ENCODE measurements at regions not wholly inside any gene's neighbourhood (a gene's known extent, or its start where the extent isn't known, plus 50 kb on each side); places are given as distances from the start of the nearest gene placed in this dataset.
"Not testable (repeated sequence)": the region's sequence is repeated elsewhere in the genome, so short reads cannot be mapped to it uniquely, and the experiment has no call there.

GRCh38 chr2:128666596-128666995, 347.9 kb upstream of the HS6ST1 start:
- no peak for DNase-seq (ENCODE audit: extremely low read depth in 1 of 11, low read depth in 9 of 11, low spot score in 4 of 11)

DNA sequence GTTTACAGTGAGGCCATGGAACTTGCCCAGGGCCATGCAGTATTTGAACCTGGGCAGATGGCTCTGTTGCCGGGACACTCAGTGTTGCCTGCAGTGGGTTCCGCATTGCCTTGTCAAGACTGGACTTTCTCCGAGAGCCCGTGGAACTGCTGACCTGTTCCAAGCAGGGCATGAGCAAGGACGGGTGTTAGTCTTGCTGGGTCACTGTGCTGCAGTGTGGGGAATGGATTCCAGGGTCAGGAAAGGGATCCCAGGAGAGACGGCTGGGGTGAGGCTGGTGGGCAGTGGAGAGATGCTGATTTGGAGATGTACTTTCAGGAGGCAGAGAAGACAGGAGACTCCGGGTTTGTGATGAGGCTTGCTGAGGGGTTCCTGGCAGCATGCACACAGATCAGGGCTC, 348.7 kb upstream of the HS6ST1 start:
- DNase-seq (ENCODE audit: extremely low read depth in 1 of 11, low read depth in 9 of 11, low spot score in 4 of 11), result no peak

- no peak for DNase-seq (ENCODE audit: extremely low read depth in 1 of 11, low read depth in 9 of 11, low spot score in 4 of 11)
Observed at GRCh38 chr2:128668946-128669345, 350.3 kb upstream of the HS6ST1 start.

DNA sequence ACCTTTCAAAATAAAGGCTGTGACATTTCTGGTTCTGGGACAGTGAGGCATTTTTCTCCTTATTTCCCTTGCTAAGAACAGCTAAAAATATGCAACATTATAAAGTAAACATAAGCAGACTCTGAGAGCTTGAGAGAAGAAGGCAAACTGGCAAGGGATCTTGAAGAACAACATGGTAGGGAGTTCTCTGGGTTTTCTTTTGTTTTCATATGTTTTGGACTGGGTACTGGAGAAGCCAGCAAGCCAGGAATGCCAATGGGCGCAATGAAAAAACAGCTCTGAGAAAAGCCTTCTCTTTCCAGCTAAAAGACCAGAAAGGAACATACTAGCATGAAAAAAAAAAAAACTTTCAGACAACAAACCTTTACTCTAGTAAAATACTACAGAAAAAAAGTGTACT, 351.4 kb upstream of the HS6ST1 start:
- DNase-seq (ENCODE audit: extremely low read depth in 1 of 11, low read depth in 9 of 11, low spot score in 4 of 11), result no peak

DNA sequence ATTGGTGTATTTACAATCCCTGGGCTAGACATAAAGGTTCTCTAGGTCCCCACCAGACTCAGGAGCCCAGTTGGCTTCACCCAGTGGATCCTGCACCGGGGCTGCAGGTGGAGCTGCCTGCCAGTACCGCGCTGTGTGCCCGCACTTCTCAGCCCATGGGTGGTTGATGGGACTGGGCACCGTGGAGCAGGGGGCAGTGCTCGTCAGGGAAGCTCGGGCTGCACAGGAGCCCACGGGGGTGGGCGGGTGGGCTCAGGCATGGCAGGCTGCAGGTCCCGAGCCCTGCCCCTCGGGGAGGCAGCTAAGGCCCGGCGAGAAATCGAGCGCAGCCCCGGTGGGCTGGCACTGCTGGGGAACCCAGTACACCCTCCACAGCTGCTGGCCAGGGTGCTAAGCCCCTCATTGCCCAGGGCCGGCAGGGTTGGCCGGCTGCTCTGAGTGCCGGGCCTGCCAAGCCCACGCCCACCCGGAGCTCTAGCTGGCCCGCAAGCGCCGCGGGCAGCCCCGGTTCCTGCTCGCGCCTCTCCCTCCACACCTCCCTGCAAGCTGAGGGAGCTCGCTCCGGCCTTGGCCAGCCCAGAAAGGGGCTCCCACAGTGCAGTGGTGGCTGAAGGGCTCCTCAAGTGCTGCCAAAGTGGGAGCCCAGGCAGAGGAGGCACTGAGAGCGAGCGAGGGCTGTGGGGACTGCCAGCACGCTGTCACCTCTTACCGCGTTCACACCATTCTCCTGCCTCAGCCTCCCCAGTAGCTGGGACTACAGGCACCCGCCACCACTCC, 353.5 kb upstream of the HS6ST1 start:
- not testable (repeated sequence) for DNase-seq (ENCODE audit: extremely low read depth in 1 of 11, low read depth in 9 of 11, low spot score in 4 of 11)

DNA sequence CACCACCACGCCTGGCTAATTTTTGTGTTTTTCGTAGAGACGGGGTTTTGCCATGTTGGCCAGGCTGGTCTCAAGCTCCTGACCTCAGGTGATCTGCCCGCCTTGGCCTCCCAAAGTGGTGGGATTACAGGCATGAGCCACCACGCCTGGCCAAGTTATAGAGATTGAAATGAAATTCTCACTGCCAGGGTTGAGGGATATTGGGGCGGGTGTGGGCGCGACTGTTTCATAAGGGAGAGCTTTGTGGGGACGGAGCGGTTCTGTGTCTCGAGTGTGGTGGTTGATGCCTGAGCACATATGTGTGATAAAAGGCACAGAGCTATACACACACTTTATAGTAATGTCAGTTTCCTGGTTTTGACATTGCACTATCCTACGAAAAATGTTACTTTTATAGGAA, 361.0 kb upstream of the HS6ST1 start:
- not testable (repeated sequence) for DNase-seq (ENCODE audit: extremely low read depth in 1 of 11, low read depth in 9 of 11, low spot score in 4 of 11)

DNA sequence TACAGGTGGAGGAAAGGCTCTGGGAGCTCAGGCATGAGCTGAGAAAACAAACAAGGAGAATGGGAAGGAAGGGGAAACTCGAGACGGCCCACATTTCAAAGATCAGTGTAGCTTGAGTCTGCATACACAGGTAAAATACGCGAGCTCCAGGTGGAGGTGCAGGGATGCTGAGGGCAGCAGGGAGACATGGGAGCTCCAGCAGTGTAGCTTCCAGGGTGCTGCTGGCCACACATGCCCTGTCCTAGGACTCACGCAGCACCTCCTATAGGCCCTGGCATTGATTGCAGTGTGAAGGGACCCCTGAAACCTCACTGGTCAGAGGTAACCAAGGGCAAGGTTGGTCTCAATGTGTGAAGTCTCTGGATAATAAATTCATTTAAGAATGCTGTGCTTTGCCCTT, 362.8 kb upstream of the HS6ST1 start:
- DNase-seq (ENCODE audit: extremely low read depth in 1 of 11, low read depth in 9 of 11, low spot score in 4 of 11), result peak in 1 of 11 donors; percentile 13

- DNase-seq (ENCODE audit: extremely low read depth in 1 of 11, low read depth in 9 of 11, low spot score in 4 of 11), result no peak
Observed at GRCh38 chr2:128682266-128682665, 363.6 kb upstream of the HS6ST1 start.

- DNase-seq (ENCODE audit: extremely low read depth in 1 of 11, low read depth in 9 of 11, low spot score in 4 of 11), result no peak
Observed at GRCh38 chr2:128682729-128683284, 364.1 kb upstream of the HS6ST1 start.

DNA sequence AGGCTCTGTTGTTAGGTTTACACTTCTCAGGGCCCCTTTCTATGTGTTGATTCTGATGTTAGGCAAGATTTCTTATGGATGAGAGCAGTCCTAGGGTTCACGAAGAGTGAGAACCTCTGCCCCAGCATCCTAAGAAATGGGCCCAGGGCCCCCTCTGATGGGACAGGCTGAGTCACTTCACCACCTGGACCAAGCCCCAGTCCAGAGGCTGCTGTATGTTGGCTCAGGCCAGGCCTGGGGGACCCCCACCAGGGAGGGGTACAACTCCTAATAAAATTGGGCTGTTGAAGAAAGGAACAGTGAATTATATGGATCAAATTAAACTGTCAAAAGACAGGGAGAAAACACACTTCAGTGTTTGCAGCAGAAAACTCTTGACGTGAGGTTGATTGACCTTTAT, 365.9 kb upstream of the HS6ST1 start:
- no peak for DNase-seq (ENCODE audit: extremely low read depth in 1 of 11, low read depth in 9 of 11, low spot score in 4 of 11)

GRCh38 chr2:128685841-128686496, 367.3 kb upstream of the HS6ST1 start:
- no peak for DNase-seq (ENCODE audit: extremely low read depth in 1 of 11, low read depth in 9 of 11, low spot score in 4 of 11)

- no peak for DNase-seq (ENCODE audit: extremely low read depth in 1 of 11, low read depth in 9 of 11, low spot score in 4 of 11)
Observed at GRCh38 chr2:128686497-128686859, 367.8 kb upstream of the HS6ST1 start.

- DNase-seq (ENCODE audit: extremely low read depth in 1 of 11, low read depth in 9 of 11, low spot score in 4 of 11), result no peak
Observed at GRCh38 chr2:128686881-128687555, 368.4 kb upstream of the HS6ST1 start.

- no peak for DNase-seq (ENCODE audit: extremely low read depth in 1 of 11, low read depth in 9 of 11, low spot score in 4 of 11)
Observed at GRCh38 chr2:128687565-128687964, 368.9 kb upstream of the HS6ST1 start.

DNA sequence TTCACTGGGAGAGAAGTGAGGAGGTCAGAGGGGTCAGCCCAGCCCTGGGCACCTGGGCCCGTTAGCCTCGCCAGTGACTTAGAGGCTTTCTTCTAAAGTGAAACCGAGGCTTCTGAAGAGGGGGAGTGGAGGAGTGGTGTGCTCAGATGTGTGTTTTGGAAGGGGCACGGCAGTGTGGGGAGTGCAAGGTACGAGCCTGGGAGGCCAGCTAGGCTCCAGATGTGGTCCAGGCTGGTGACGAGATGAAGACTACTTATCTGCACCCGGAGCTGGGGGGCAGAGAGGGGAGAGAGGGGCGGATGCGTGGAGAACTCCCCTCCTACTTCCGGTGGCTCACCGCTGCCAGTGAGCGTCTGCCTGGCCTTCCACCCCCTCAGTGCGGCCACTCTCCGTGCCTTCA, 371.3 kb upstream of the HS6ST1 start:
- no peak for DNase-seq (ENCODE audit: extremely low read depth in 1 of 11, low read depth in 9 of 11, low spot score in 4 of 11)

GRCh38 chr2:128690431-128690830, 371.8 kb upstream of the HS6ST1 start:
- DNase-seq (ENCODE audit: extremely low read depth in 1 of 11, low read depth in 9 of 11, low spot score in 4 of 11), result no peak

GRCh38 chr2:128690869-128691268, 372.2 kb upstream of the HS6ST1 start:
- no peak for DNase-seq (ENCODE audit: extremely low read depth in 1 of 11, low read depth in 9 of 11, low spot score in 4 of 11)

DNA sequence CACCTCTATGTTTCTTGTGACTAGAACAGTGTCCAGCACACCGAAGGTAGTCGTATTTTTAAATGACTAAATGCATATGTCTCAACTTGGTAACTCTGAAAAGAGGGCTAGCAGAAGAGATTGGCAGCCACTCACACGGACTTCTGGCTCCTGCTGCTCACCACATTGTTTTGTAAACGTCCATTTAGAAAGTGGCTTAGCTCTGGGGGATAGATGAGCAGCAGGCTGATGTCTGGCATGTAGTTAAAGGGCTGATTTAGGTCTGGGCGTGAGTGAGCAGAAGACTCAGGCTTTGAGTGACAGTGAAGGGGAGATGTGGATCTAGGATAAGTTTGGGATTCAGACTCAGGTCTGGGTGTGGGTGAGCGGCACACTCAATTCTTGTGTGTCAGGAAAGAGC, 372.9 kb upstream of the HS6ST1 start:
- DNase-seq (ENCODE audit: extremely low read depth in 1 of 11, low read depth in 9 of 11, low spot score in 4 of 11), result no peak

DNA sequence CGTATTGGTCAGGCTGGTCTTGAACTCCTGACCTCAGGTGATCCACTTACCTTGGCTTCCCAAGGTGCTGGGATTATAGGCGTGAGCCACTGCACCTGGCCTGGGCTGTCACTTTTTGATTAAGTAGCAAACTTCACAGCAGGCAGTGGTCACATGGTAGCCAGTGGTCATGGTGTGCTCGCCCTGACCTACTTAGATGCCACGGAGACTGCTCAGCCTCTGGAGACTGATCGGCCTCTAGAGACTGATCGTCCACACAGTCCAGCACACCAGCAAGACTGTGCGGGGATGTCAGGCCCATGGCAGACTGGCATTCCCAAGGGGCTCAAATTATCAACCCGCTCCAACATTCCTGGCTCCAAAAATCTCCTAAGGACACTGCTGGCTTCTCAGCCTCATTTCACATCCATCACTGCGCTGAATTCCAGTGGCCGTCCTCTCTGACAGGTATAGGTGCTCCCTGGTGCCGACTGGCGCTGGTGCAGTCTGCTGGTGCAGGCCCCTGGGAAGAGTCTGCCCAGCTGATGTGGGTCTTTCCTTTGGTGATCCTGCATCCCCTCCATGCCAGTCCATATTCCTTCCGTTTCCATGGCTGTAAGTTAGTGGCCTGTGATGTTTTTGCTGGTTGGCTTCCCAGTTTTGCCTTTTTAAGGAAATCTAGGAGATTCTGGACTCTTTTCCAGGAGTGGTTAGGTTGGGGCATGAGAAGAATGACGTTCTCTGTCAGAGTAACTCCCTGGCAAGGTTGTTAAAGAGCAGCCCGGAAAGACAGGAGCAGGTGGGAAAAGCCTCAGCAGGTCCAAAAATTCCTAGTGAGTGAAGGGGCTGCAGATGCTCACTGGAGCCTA, 374.5 kb upstream of the HS6ST1 start:
- no peak for DNase-seq (ENCODE audit: extremely low read depth in 1 of 11, low read depth in 9 of 11, low spot score in 4 of 11)
